ENCODE measurements at regions not wholly inside any gene's neighbourhood (a gene's known extent, or its start where the extent isn't known, plus 50 kb on each side); places are given as distances from the start of the nearest gene placed in this dataset.

DNA sequence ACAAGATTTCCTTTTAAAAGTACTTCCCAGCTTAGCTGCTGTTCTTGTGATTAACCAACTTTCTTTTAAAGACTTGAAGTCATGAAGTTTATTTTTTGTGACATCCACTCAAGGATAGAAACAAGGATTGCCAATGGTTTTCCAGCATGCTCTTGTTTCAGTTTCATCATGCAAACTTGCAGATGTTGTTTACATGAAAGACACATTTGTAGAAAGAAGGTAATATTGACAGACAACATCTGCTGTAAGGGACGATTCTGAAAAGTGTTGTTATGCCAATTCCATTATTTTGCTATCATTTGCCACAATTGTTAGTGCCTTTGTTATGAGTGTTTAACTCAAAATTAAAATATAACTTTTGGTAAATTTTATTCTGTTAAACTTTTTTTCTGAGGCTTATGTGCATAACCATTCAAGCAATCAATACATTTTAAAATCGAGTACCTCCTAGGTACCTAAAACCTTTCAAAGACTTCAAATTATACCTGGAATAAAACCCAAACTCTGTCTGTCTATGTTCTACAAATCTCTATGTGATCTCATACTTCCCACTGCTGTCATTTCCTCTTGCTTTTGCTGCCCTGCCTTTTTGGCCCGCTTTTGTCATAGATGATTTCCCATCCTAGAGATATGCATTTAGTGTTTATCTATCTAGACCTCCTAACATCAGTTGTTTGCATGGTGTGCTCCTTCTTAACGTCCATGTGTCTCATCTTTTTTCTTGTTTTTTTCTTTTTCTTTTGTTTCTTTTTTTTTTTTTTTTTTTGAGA, 630.4 kb downstream of the NR2F2 start (continued):
- TF ChIP-seq SIX5 (IDR thresholded peaks at IDR 0.05; ENCODE audit: borderline replicate concordance in 1 of 2, insufficient read depth in 1 of 2, low read depth in 1 of 2, low read length in 2 of 2) (no peak), HDGF (IDR thresholded peaks at IDR 0.05) (no peak)

DNA sequence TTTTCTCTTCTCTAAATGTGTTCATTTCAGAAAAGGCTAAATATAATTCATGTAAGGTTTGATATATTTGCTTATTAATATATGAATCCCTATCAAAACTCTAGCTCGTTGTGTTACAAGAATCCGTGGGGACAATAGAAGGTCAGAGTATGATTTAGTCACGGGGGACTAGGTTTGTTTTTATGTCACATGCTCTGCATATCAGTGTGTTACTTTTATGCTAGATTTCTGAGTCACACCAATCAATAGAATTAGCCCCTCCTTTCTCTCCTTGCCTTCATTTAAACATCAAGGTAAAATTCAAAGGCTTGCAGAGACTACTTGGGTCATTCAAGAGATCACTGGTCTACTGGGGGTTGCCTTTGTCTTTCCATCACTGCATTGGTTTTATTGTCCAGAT, 636.1 kb downstream of the NR2F2 start:
- ChIA-PET POLR2A (no interaction called here), CTCF (ENCODE audit: low intra/inter-chr PET ratio) (no interaction called here)
- ATAC-seq, result no peak
- WGBS (ENCODE audit: insufficient coverage, low coverage, missing lambda C conversion rate), result 0% methylated on average over 3 of the region's 3 CpGs
- in situ Hi-C loops (cut with MboI), result no loop called here
- H3K4me1 ChIP-seq (replicated peaks in 1 of 2; ENCODE audit: control insufficient read depth in 2 of 2, insufficient read depth in 2 of 2, low read length in 2 of 2), result no peaks in the 10 kb centered on the region
- H3K4me3 ChIP-seq, result no peak overlapping the region
- H3K9me1 ChIP-seq (ENCODE audit: control insufficient read depth, insufficient read depth, low read length), result no peaks in the 10 kb centered on the region
- intact Hi-C loops (cut with micrococcal nuclease), result no loop called here
- H3K9ac ChIP-seq (ENCODE audit: insufficient read depth in 1 of 2, low read depth in 2 of 2, low read length in 2 of 2), result no peak overlapping the region
- H3K79me2 ChIP-seq (ENCODE audit: control insufficient read depth, insufficient read depth, low read length), result no peaks in the 10 kb centered on the region
- no peak overlapping the region for H3K27ac ChIP-seq (ENCODE audit: extremely low read depth, low read depth, low read length)
- DNase-seq (ENCODE audit: extremely low read depth in 1 of 4, low spot score in 3 of 4), result no peak
- H3K9me3 ChIP-seq (replicated peaks; ENCODE audit: control insufficient read depth, insufficient read depth, low read depth, low read length), result no peaks in the 10 kb centered on the region
- no peaks in the 10 kb centered on the region for H4K20me1 ChIP-seq (replicated peaks; ENCODE audit: control insufficient read depth, insufficient read depth, low read length)
- no peak overlapping the region for H2AFZ ChIP-seq (ENCODE audit: low read depth, low read length)
- no TSS peak for BruUV-seq (replicated peaks)
- no peak for FAIRE-seq
- no peaks in the 10 kb centered on the region for H3K36me3 ChIP-seq (ENCODE audit: control insufficient read depth, insufficient read depth, low read length)
- H3K4me2 ChIP-seq (ENCODE audit: insufficient read depth, low read length), result no peak overlapping the region
- no peaks in the 10 kb centered on the region for H3K27me3 ChIP-seq (ENCODE audit: control insufficient read depth in 2 of 2, insufficient read depth in 2 of 2, low read length in 2 of 2)
- no peak for TF ChIP-seq MED1 (CRISPR knock-in tag; IDR thresholded peaks at IDR 0.05; ENCODE audit: borderline replicate concordance)
- TF ChIP-seq SAFB (IDR thresholded peaks at IDR 0.05; ENCODE audit: borderline replicate concordance, low read depth, low read length), result no peak
- TF ChIP-seq RBM22 (IDR thresholded peaks at IDR 0.05; ENCODE audit: low read depth, low read length, poor library complexity, severe bottlenecking), result no peak
- TF ChIP-seq NR2C1 (IDR thresholded peaks at IDR 0.05), result no peak
- no peak for TF ChIP-seq NR2C1 (tag; IDR thresholded peaks at IDR 0.05)
- no peak for TF ChIP-seq GABPB2 (CRISPR knock-in tag; conservative IDR thresholded peaks at IDR 0.05)
- TF ChIP-seq, protein P1, sequence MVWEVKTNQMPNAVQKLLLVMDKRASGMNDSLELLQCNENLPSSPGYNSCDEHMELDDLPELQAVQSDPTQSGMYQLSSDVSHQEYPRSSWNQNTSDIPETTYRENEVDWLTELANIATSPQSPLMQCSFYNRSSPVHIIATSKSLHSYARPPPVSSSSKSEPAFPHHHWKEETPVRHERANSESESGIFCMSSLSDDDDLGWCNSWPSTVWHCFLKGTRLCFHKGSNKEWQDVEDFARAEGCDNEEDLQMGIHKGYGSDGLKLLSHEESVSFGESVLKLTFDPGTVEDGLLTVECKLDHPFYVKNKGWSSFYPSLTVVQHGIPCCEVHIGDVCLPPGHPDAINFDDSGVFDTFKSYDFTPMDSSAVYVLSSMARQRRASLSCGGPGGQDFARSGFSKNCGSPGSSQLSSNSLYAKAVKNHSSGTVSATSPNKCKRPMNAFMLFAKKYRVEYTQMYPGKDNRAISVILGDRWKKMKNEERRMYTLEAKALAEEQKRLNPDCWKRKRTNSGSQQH (CRISPR knock-in tag; IDR thresholded peaks at IDR 0.05), result no peak
- no peak for TF ChIP-seq ZNF589 (CRISPR knock-in tag; IDR thresholded peaks at IDR 0.05; ENCODE audit: low read depth)
- TF ChIP-seq, protein P2, sequence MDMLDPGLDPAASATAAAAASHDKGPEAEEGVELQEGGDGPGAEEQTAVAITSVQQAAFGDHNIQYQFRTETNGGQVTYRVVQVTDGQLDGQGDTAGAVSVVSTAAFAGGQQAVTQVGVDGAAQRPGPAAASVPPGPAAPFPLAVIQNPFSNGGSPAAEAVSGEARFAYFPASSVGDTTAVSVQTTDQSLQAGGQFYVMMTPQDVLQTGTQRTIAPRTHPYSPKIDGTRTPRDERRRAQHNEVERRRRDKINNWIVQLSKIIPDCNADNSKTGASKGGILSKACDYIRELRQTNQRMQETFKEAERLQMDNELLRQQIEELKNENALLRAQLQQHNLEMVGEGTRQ (CRISPR knock-in tag; IDR thresholded peaks at IDR 0.05), result no peak
- TF ChIP-seq FOXJ3 (CRISPR knock-in tag; IDR thresholded peaks at IDR 0.05), result no peak
- TF ChIP-seq, protein P3, sequence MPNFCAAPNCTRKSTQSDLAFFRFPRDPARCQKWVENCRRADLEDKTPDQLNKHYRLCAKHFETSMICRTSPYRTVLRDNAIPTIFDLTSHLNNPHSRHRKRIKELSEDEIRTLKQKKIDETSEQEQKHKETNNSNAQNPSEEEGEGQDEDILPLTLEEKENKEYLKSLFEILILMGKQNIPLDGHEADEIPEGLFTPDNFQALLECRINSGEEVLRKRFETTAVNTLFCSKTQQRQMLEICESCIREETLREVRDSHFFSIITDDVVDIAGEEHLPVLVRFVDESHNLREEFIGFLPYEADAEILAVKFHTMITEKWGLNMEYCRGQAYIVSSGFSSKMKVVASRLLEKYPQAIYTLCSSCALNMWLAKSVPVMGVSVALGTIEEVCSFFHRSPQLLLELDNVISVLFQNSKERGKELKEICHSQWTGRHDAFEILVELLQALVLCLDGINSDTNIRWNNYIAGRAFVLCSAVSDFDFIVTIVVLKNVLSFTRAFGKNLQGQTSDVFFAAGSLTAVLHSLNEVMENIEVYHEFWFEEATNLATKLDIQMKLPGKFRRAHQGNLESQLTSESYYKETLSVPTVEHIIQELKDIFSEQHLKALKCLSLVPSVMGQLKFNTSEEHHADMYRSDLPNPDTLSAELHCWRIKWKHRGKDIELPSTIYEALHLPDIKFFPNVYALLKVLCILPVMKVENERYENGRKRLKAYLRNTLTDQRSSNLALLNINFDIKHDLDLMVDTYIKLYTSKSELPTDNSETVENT (CRISPR knock-in tag; IDR thresholded peaks at IDR 0.05), result no peak
- TF ChIP-seq, protein P4, sequence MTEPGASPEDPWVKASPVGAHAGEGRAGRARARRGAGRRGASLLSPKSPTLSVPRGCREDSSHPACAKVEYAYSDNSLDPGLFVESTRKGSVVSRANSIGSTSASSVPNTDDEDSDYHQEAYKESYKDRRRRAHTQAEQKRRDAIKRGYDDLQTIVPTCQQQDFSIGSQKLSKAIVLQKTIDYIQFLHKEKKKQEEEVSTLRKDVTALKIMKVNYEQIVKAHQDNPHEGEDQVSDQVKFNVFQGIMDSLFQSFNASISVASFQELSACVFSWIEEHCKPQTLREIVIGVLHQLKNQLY (CRISPR knock-in tag; conservative IDR thresholded peaks at IDR 0.05), result no peak
- TF ChIP-seq CBFA2T3 (IDR thresholded peaks at IDR 0.05), result no peak
- no peak for TF ChIP-seq ZC3H8 (IDR thresholded peaks at IDR 0.05)
- no peak for TF ChIP-seq CBX2 (IDR thresholded peaks at IDR 0.05; ENCODE audit: insufficient read depth, low read length, poor library complexity, severe bottlenecking)

All from K562 (cell line).